GM19467 (cell line): ENCODE measurements at regions not wholly inside any gene's neighbourhood (a gene's known extent, or its start where the extent isn't known, plus 50 kb on each side); places are given as distances from the start of the nearest gene placed in this dataset.
"Not testable (repeated sequence)": the region's sequence is repeated elsewhere in the genome, so short reads cannot be mapped to it uniquely, and the experiment has no call there.

Source experiments
- ATAC-seq: cut with Tn5 transposase; IDR thresholded peaks from one replicate; pipeline ENCODE4 v1.9.1; 2021; ENCODE audit warnings: mild to moderate bottlenecking, moderate library complexity; ENCODE audit not compliant: unreplicated experiment

DNA sequence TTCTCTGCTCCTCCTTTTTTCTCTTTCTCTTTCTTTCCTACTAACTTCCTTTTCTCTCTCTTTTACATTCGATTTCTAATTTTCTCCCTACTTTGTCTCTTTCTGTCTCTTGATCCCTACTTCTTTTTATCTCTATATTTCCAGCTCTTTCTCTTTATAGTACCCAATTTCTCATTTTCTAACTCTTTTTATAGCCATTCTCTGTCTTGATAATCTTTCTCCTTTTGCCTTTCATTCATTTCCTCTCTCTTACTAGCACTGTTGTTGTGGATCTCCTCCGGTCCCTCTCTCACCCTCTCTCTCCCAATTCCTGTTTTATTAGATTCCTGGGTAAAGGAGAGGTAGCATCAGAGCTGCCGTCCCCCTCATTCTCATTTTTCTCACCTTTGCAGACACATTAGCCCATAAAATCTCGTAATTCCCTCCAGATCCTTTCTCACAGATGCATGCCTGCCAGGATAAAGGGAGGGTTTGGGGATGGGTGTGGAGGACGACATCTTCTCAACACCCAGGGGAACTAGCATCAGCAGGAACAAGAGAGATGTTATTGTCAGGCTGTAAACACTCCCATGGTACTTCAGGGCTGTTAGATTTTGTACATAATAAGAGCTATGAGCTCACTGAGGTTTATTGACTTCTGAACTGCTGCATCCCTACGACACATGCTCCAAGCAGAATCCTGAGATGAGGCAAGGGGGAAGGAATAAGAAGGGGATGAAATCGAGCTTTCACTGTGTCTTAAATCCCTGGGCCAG lies 159.0 kb upstream of the GALNT2 start:
- ATAC-seq: no peak

DNA sequence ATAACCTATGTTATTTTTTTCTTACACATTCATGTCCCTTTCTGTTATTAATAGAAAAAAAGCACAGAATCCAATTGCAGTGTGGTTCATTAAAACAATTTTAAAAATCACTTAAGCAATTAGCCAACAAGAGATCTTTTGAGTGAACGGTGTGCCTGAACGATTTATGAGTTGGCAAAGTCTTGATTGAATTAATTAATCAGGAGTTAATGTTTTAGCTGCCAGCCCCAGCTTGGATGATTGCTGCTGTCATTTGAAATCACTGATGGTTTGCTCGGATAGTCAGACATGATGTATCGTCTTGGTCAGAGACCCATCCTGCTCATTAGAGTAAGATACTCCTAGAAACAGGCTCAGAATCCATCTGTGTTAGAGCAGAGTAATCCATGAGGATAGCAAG lies 158.3 kb upstream of the GALNT2 start:
- ATAC-seq: no peak

DNA sequence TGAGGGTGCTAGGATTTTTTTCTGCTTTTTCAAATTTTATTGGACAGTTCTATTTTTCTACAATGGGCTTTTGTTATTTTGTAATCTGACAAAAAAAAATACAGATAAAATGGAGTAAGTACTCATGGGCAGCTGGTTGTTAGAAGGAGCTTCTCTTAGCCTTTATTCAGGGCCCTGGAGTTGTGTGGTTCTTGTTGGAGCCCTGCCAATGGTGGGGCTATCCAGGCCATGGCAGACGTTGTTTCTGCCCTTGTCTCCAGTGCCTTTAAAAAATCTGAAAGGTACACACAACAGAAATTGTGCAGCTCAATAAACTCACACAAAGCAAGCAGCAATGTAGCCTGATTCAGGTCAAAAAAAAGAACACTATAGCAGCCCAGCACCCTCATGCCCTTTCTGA lies 153.5 kb upstream of the GALNT2 start:
- no peak for ATAC-seq

DNA sequence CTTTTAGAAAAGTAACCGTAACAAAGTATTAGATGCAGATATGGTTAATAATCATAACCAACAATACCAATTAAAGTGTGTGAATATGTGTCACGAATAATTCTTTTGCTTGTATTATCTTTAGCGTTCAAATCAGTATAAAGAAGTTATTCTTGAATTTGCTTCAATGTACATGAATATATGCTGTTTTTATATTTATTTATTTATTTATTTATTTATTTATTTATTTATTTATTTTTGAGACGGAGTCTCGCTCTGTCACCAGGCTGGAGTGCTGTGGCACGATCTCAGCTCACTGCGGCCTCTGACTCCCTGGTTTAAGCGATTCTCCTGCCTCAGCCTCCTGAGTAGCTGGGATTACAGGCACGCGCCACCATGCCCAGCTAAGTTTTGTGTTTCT lies 147.6 kb upstream of the GALNT2 start:
- not testable (repeated sequence) for ATAC-seq

GRCh38 chr1:229920683-229921082 lies 146.4 kb upstream of the GALNT2 start:
- no peak for ATAC-seq

GRCh38 chr1:229922249-229922648 lies 144.8 kb upstream of the GALNT2 start:
- no peak for ATAC-seq

DNA sequence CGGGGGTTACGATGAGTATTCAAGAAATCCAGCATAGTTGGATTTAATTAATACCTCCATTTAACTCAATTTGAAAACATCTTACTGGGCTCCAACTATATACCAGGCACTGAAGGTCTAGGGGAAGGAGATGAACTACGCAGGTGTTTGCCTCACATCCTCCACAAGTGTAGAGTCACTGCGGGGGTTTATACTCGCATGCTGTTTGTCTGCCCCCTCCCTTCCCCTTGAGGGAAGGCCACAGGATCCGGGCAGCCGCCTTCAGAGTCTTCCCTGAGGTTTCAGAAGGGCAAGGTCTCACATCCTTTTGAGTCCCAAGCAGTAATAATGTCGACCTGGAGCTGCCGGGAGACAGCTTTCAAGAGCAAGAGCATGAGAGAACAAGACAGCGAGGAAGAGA lies 142.4 kb upstream of the GALNT2 start:
- ATAC-seq: no peak

DNA sequence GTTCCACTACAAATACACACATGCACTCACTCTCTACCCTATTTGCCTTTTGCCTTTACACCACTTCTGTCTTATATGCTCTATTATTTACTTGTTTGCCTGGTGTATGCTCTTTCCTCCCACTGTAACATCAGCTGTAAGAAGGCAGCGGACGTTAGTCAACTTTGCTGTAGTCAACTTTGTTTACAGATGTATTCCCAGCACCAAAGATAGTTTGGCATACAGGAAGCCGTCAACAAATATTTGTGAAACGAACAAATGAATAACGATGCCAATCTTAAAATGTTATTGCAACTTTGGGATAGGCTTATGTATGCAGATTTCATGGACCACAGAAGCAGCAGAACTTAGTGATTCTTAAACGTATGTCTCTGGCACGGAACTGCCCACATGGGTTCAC lies 138.3 kb upstream of the GALNT2 start:
- no peak for ATAC-seq

- not testable (repeated sequence) for ATAC-seq
Measured at GRCh38 chr1:229931751-229932150, 135.3 kb upstream of the GALNT2 start.

DNA sequence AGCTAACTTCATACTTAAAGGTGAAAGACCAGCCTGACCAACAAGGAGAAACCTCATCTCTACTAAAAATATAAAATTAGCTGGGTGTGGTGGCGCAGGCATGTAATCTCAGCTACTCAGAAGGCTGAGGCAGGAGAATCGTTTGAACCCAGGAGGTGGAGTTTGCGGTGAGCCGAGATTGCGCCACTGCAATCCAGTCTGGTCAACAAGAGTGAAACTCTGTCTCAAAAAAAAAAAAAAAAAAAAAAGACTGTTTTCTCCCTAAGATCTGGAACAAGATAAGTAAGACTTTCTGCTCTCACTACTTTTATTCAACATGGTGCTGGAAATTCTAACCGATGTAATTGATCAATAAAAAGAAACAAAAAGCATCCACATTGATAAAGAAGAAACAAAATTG lies 131.9 kb upstream of the GALNT2 start:
- ATAC-seq: not testable (repeated sequence)

DNA sequence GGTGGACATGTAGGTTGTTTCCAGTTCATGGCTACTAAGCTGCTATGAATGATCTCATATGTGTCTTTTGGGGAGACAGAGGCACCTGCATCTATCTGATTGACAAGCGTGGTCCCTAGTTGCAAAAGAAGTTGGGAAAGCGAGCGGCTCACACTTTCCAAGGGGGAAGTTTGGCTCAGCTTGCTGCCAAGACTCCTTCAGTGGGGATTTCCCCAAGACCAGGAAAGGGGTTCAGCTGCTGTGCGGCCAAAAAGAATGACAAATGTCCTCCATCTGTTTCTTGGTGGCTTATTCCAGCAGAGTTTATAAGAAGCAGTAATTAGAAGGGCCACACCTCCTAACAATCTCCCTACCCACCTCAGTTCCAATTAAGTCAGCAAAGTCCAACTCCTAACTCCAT lies 128.5 kb upstream of the GALNT2 start:
- ATAC-seq: no peak

- no peak for ATAC-seq
Measured at GRCh38 chr1:229940684-229941083, 126.4 kb upstream of the GALNT2 start.

DNA sequence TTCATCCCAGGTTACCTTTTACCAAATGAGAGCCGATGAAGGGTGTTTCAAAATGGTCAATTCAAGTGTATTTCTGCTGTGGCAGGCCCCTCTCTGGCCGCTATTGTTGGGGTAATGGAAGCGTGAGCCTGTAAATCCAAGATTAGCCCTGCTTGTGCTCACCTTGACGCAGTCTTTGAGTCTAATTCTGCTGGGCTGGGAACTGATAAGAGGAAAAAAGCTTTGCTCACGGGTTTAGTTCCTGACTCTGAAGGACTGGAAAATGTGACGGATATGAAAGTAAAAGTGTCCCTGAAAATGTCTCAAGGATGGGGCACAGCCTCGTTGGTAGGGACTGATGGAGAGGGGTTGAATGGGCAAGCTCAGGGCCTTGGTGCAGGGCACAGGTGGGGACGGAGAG lies 125.9 kb upstream of the GALNT2 start:
- ATAC-seq: no peak

DNA sequence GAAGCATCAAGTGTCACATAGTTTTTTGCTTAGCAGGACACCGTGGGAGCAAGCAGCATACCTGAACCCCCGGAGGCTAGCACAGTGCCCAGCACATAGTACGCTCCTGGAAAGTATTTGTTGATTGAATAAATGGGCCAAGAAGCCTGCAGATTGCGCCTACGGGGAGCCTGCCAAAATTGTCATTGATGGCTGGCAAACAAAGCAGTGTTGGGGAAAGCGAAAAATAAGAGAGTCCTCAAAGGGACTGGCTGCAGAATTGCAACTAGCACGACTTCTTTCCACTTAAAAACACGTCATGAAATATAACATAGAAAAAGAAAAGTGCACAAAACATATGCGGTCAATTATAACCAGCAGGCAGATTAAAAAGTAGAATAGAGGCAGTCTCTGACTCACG lies 125.2 kb upstream of the GALNT2 start:
- no peak for ATAC-seq

GRCh38 chr1:229942501-229942900 lies 124.5 kb upstream of the GALNT2 start:
- ATAC-seq: no peak

DNA sequence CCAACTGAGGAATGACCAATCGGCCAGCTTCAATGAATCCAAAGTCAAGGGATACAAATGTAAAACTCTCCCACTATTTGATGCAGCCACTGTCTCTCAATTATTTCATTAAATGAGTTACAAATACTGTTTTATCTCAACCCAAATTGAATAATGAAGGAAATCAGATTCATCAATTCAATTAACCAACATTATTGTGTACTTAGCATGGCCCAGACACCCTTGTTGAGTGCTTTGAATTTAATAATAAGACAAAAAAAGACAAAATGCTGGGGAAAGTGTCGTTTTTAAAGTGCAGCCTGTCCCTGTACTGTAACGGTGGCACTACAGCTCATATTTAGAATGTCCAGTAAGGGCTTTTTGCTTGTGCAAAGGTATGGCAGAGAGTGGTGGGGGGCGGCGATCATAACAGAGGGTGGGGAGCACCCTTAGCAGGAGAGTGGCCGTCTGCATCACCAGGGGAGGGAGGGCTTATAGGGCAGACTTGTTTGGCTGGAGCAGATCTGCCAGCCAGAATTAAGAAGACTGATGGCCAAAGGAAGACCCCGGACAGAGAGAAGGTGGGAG lies 123.8 kb upstream of the GALNT2 start:
- ATAC-seq: no peak

- no peak for ATAC-seq
Measured at GRCh38 chr1:229943988-229944743, 122.9 kb upstream of the GALNT2 start.

- no peak for ATAC-seq
Measured at GRCh38 chr1:229945795-229946194, 121.2 kb upstream of the GALNT2 start.

- no peak for ATAC-seq
Measured at GRCh38 chr1:229947968-229948367, 119.1 kb upstream of the GALNT2 start.

- no peak for ATAC-seq
Measured at GRCh38 chr1:229948438-229948837, 118.6 kb upstream of the GALNT2 start.

DNA sequence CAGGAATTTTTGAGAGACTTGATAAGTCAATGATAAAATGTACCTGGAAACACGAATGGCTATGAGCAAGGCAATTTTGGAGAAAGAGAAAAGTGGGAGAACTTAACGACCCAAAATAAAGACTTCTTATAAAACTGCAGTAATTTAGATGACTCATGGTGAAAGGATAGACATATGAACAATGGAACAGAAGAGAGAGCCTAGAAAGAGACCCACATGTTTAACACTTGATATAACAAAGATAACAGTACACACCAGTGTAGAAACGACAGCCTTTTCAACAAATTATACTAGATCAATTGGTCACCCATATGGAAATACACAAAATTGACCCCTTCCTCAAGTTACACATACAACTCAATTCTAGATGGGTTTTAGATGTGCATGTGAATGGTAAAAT lies 117.5 kb upstream of the GALNT2 start:
- ATAC-seq: no peak

- ATAC-seq: no peak
Measured at GRCh38 chr1:229950020-229950419, 117.0 kb upstream of the GALNT2 start.
